HUDEP-2 (cell line): ENCODE measurements at regions not wholly inside any gene's neighbourhood (a gene's known extent, or its start where the extent isn't known, plus 50 kb on each side); places are given as distances from the start of the nearest gene placed in this dataset.

Experiments
- DNase-seq, 76 experiments: peaks; one replicate each; lab custom pipeline; 2025; ENCODE audit not compliant: unreplicated experiment in 76 of 76; lab: John Stamatoyannopoulos, UW

DNA sequence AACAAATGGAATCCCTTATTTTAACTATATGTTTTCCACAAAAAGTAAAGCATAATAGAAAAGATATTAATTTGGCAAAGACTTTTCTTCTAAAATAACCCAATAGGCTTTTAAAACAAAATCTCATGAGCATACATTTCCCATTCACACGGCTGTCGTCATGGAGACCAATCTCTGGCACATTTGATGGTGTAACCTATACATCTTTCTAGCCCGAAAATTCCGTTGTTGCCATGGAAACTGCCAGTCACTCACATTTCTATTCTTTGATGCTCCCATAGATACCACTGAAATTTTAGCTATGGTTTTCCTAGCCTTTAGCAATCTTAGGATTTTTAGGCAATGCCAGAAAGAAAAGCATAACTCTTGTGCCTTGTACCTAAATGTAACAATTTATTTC is 262.9 kb upstream of the TRPM3 start:
- no peak for DNase-seq

DNA sequence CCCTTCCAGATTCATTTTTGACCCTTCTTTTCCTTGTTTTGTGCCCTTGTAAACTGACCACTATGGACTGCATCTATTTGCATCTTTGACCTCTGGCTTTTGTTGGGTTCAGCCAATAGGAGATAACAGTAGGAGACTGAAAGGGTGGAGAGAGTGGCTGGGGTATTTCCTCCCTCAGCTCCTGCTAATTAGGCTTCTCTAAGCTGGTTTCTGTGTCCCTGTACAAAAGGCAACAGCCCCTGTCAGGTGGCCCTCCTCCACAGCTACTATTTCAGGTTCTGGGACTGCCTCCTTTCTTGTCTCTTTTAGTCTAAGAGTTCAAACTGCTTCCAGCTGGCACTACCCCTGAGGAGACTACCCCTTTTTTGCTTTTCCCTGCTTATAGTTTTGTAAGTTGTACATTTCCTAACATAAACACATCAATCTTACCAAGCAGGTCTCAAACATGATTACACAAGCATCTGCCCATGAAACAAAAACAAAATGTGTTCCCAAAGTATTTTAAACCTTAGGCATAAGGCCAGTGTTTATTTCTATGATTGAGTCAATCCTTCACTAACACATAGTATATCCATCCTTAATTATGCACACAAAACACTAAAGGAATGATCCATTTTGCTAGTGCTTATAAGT is 262.0 kb upstream of the TRPM3 start:
- DNase-seq = no peak

DNA sequence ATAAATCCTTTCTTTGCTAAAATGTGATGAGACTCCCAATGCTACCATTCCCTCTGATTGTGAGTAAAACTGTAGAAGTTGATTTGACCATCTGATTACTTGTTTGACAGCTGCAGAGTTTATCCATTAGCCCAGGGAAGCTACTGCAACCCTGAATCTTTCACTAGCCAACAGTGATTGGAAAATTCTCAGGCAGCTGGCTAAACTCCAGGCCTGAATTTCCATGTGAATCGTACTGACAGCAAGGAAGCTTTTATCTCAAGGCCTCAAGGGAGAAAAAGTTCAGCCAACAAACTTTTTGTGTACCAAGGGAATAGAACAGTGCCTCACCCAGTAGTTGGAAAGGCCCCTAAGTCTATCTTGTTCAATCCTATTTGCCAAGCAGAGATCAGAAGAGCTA is 246.7 kb upstream of the TRPM3 start:
- DNase-seq = no peak

DNA sequence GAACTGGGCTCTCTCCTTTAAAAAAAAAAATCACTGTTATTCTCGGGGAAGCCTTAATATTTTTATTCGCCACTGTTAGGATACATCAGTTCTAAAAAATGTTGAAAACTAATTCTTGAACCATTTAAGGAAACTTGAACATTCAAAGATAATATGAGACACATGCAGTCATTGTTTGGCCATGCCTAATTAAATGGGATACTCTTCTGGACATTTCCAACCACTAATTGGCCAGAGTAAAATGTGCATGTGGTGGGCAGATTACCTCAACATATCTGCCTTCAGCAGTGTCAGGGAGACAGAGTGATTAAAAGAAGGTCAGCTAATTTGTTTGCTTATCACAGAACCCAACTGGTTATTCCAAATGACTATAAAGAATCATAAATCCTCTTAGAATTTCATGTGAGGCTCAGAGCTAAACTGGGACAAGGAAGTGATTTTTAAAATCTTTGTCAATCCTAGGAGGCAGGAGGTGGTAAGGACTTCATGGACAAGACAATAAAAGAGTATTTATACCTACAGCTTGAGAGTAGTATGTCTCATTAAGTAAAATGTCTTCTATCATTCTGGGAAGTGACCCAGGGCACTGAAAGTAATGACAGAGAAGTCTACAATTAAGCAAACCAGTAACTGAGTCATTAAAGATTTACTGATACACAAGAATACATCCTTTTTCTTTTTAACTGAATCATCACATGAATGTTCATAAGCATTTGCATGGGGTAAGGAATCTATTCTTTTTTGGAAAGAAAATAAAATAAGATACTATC is 242.9 kb upstream of the TRPM3 start:
- DNase-seq = no peak

DNA sequence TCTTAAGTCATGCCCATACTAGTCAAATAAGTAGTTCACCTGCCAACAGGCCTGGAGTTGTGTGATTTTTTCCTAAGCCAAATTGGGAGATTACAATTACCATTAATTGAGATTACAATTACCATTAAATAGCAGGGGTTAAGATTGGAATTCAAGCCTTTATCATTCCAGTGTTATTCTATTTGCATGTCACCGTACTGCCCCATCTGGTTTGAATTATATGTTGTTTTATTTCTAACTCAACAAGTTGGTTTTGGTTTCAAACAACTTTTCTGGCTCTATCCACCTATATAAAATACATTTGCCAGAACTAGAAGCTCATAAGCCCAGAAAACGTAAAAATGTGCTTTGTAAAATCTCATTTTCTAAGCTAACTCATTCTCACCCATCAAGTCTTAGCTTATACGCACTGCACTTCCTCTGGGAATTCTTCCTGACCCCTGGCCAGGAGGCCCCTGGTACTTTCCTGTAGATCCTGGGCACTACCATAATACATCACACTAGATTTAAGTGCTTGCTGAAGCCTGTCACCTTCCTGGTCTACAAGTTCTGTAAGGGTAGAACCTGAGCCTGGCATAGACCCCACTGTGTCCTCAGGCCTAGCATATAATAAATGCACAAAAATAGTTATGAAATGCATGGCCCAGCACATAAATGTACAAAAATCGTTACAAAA is 242.0 kb upstream of the TRPM3 start:
- no peak for DNase-seq

DNA sequence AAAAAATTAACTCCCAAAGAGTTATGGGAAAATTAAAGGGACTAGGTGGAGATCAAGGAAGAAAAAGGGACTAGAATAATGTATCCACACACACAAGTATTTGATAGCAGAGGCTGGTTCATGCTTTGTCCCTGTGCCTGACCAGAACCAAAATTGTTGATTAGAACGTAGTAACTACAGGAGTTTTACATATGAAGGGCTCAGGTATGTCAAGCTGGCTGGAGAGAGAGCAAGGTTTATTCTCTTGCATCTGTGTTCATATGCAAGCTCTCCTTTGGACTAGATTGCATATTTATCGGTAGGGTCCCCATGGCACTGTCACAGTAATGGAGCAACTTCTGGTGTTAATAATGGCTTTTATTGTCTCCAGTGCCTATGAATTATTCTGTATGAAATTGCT is 239.9 kb upstream of the TRPM3 start:
- no peak for DNase-seq

DNA sequence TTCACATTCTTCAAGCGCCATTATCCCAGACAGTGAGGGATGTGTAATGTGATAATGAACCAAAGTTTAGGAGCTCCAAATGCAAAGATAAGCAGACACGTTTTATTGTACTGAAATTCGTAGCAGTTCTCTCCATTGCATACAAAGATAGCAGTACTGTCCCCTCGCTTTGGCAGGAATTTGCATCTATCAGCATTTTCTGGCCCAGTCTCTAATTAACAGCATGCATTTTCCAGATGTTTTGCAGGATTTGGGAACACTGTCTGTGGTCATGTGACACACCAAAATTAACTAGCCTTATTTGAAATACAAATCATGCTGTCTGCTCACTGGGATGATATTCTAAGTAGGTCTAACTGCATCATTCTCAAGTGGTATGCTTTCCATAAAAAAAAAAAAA is 235.9 kb upstream of the TRPM3 start:
- no peak for DNase-seq

DNA sequence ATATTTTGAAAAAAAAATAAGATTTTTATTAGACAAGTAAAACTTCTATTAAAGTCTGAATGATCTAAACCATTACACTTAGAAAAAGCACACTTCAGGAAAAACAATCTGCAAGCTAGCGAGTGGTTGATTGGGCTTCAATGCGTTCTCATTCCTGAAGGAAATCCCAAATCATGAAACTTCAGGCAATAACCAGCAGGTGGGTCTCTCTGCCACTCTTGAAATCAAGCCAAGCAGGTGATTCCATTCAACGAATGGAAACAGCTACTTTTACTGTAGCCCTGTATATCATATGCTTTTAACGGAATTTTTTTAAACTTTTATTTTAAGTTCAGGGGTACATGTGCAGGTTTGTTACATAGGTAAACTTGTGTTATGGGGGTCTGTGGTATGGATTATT is 234.5 kb upstream of the TRPM3 start:
- no peak for DNase-seq

DNA sequence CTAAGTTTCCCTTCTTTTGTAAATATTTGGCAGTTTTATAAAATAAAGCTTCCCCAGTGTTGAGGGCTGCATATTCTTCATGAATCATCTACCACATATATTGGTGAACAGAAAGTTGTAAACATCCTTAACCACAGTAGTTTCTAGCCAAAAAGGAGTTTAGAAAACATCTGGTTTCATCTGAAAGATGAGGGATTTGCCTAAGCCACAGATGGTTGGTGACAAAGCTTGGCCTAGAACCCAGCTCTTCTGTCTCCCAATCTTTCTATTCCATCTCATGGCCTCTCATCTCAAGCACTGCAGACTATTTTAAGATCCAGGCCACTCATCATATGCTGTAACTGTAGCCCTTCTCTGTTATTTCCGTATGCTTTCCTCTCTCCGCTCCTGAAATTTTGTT is 232.3 kb upstream of the TRPM3 start:
- DNase-seq = no peak

DNA sequence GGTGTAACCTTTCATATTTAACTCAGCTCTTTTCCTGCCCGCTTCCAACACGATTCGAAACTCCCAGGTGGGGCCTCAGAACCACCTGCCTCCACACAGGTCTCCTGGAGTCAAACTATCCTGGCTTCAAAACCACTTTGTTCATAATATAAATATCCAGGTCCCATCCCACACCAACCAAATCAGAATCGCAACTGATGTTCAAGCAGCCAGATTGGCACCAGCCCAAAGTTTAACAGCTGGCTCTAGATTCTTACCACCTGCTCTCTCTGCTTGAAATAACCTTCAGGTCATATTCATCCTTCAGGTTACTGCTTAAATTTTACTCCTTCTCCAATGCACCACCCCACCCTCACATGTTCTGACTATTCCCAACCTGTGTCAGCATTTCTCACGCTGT is 231.4 kb upstream of the TRPM3 start:
- no peak for DNase-seq

DNA sequence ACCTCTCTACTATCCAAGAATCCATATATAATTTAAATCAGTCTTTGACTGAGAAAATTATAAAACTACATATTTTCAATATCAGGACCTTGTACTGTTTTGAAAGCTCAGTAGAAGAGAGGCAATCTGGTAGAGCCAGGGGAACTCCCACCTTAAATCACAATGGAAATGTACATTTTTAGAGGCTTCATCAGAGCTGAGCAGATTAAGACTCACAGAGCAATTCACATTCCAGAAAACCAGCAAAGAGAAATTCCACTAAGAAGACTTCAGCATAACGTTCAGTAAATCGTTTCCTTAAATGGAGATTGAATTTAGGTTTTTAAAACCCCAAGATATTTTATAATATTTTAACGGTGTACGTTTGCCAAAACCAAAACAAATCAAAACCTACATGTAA is 227.8 kb upstream of the TRPM3 start:
- DNase-seq = no peak

DNA sequence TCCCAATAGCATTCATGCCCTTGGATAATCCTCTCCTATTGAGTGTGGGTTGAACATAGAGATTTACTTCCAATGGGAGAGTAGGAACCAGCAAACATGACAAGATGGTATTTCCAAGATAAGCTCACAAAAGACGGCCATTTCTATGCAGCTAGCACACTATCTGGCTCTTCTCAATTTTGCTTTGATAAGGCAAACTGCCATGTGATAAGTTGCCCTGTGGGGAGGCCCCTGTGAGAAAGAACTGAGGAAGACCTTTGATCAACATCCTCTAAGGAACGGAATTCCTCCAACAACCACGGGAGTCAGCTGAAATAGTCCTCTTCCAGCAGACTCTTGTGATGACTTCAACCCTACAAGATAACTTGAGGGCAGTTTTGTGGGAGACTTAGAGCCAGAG is 211.9 kb upstream of the TRPM3 start:
- no peak for DNase-seq

DNA sequence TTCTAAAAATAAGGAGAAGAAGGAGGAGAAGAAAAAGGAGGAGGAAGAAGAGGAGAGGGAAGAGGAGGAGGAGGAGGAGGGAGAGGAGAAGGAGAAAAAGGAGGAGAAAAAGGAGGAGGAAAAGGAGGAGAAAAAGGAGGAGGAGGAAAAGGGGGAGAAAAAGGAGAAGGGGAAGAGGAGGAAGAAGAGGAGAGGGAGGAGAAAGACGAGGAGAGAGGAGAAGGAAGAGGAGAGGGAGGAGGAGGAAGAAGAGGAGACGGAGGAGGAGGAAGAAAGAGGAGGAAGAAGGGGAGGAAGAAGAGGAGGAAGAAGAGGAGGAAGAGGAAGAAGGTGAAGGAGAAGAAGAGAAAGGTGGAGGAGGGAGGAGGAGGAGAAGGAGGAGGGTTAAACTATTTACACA is 210.2 kb upstream of the TRPM3 start:
- no peak for DNase-seq

DNA sequence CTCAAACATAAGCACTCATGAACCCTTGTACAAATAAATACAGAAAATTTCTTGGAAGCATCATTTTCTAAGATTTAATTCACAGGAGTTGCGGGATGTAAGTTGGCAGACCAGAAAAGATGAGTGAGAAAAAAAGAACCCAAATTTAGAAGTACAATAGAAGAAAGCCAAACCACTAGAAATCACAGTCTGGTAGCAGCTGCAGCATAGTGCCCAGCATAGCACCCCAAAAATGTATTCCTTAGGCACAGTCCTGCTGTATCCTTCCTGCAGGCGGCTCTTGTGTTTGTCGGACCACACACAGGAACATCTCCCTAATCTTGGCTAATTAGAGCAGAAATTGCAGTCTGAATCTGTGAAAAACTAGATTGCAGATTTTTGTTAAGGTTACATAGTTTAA is 208.5 kb upstream of the TRPM3 start:
- no peak for DNase-seq

DNA sequence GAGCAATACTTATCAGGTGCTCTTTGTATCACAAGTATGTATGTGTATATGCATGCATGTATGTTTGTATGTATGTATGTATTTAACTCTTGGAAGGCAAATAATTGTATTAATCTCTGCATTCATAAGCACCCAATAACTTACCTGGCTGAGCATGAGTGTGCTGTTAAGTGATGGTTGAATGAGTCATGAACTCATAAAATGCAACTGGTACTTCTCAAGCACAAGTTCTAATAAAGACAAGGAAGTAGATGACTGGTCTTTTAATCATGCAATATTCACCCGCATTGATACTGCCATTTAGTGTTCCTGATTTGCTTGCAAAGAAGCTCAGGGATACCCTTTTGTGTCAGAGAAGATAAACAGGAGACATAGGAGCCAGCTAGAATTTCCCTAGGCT is 204.9 kb upstream of the TRPM3 start:
- no peak for DNase-seq

DNA sequence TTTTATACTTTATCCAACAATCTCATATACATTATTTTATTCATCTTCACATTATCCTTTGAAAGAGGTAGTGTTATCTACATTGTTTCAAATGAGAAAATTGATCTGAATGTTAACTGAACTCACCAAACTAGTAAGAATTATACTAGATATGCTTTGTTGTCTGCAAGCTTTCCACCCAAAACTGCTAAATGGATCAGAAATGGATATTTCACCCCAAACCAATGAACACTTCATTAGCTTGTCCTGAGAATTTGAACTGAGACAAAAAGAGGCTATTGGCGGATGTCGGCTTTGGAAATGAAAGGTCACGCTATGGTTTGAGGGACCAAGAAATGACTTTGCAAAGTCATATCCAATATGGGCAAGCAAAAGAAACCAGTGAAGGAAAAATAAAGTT is 201.9 kb upstream of the TRPM3 start:
- no peak for DNase-seq

DNA sequence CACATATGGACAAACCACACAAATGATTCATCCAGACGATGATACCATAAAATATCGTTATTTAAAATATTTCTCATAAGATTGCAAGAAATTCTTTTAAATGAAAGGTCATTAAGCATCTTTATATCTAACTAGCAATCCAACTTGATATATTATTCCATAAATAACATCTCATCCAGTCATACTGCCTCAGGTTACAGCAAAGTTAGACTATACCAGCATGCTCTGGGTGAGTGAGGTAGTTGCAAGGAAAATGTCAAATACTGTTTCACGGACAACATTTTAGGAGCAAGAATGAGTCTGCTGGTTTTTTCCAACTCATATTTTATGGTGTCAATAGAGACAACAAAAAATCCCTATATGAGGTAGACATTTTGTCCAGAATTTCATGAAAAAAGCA is 200.9 kb upstream of the TRPM3 start:
- no peak for DNase-seq

DNA sequence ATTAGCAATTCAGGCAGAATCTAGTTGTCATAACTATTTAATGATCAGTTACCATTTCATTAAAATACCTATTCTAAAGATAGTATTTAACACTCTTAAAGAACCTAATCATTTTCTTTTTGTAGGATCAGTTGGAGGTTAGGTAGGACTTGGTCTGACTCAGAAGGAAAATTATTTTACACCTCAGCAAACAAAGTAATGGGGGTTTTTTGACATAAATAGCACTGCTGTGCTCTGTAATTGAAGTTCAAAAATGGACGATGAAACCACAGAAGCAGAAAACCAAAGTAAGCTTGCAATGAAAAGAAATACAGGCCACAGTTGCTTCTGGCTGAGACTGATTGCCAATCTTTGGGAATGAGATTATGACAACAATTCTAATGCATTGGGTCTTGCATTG is 187.0 kb upstream of the TRPM3 start:
- DNase-seq = no peak

DNA sequence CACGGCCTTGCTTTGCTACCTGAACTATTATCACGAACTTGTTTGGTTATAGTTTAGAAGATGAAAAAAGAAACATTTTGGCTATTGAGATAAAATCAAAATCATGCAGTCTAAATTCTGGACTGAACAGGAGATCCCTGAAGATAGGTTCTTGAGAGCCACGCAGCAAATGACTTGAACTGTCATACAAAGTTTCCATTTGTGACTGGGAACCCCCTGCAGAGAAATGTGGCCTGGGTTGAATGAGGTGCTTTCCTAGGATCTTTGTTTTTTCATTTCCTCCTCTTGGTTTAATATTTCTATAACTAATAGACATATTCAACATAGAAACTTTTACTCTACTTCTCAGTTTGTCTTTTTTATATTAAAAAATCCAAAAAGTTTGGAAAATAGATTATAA is 184.7 kb upstream of the TRPM3 start:
- DNase-seq = no peak

DNA sequence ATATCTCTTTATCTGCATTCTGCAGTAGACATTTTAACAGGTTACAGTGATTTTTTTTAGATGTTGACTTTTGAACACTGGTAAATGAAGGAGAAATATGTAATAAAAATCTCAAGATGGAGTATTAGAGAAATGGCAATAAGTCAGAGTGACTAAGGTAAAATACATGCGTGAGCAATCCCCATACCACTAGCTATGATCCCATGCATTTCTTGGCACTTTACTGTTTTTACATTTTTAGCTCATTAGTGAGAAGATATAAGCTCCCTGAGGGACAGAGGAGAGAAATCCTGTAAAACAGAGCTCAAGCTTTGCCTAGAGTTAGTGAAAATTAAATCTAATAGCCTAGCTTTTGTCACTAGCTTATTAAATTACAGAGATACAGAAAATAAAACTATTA is 181.9 kb upstream of the TRPM3 start:
- no peak for DNase-seq

DNA sequence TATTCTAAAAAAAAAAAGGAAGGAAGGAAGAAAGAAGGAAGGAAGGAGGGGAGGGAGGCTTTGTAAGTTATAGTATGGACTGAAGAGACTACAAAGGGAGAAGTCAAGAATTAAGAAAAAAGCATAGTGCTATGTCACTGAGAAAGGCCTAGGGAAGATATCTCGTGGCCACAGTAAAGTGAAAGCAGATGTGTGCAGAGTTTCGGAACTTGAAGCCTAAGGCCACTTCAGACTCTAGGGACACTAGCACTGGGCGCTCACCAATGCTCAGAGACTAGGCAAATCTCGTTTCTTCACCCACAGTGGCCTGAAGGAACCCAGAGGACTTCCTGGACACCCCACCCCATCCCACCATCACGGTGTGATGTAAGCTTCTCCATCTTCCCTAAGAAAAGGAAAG is 181.4 kb upstream of the TRPM3 start:
- no peak for DNase-seq

DNA sequence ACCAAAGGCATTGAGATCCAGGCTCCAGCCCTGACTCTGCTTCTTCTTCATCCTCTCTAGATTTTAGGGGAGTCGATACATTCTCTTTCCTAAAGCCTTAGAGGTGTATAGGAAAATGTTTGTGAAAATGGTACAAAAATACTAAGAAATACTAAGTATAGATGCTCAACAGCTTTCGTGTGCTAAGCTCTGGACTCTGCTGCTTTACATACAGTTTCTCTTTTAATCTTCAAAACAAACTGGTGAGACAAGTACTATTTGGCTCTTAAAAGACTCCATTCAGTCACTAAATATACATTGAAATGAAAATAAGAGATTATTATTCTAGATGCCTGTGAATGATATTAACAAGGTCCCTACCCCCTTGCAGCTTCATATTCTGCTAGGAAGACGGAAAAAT is 174.5 kb upstream of the TRPM3 start:
- no peak for DNase-seq
